GM23338 (cell line): ENCODE measurements at regions not wholly inside any gene's neighbourhood (a gene's known extent, or its start where the extent isn't known, plus 50 kb on each side); places are given as distances from the start of the nearest gene placed in this dataset.

Experiments used
- ATAC-seq: fragments of 200-7000 bp; cut with Tn5 transposase; 3 replicates; pipeline ENCODE4 v1.9.1; 2020
- DNase-seq: peaks from one replicate; pipeline ENCODE4 v3.0.0-alpha.2; 2015; ENCODE audit warnings: low spot score
- H2AFZ ChIP-seq: fragments of 200-600 bp; sonication (generic); 2 replicates; pipeline ENCODE4 v1.8.0; 2016; ENCODE audit warnings: antibody characterized with exemption, mild to moderate bottlenecking, moderate library complexity
- H3F3A ChIP-seq: fragments of 200-600 bp; sonication (generic); replicated peaks from 2 replicates; pipeline ENCODE4 v1.8.0; 2017; ENCODE audit warnings: antibody characterized with exemption, mixed run types, low read depth
- H3K27ac ChIP-seq: fragments of 200-600 bp; sonication (generic); 2 replicates; pipeline ENCODE4 v1.6.1; 2016; ENCODE audit warnings: low read depth
- H3K27me3 ChIP-seq: fragments of 200-600 bp; sonication (generic); 2 replicates; pipeline ENCODE4 v1.8.0; 2016; ENCODE audit warnings: mild to moderate bottlenecking, mixed run types, moderate library complexity; ENCODE audit not compliant: insufficient read depth
- H3K36me3 ChIP-seq: fragments of 200-600 bp; sonication (generic); 2 replicates; pipeline ENCODE4 v1.8.0; 2016; ENCODE audit warnings: mild to moderate bottlenecking; ENCODE audit not compliant: insufficient read depth
- H3K4me1 ChIP-seq: fragments of 200-600 bp; sonication (generic); 2 replicates; pipeline ENCODE4 v1.8.0; 2016; ENCODE audit warnings: mild to moderate bottlenecking, moderate library complexity; ENCODE audit not compliant: insufficient read depth
- H3K4me2 ChIP-seq: fragments of 200-600 bp; sonication (generic); 2 replicates; pipeline ENCODE4 v1.7.1; 2017; ENCODE audit warnings: mixed run types
- H3K4me3 ChIP-seq: fragments of 200-600 bp; sonication (generic); 2 replicates; pipeline ENCODE4 v1.6.1; 2016; ENCODE audit warnings: mixed run types
- H3K79me2 ChIP-seq: fragments of 200-600 bp; sonication (generic); replicated peaks from 2 replicates; pipeline ENCODE4 v1.8.0; 2017; ENCODE audit warnings: mild to moderate bottlenecking; ENCODE audit not compliant: insufficient read depth
- H3K9me2 ChIP-seq: fragments of 200-600 bp; sonication (generic); 2 replicates; pipeline ENCODE4 v1.8.0; 2017; ENCODE audit not compliant: insufficient read depth
- H4K20me1 ChIP-seq: fragments of 200-600 bp; sonication (generic); replicated peaks from 2 replicates; pipeline ENCODE4 v1.8.0; 2017; ENCODE audit warnings: mild to moderate bottlenecking; ENCODE audit not compliant: insufficient read depth
- H3K27ac Mint-ChIP-seq: 2 replicates; pipeline ENCODE4 v1.8.0; 2020; ENCODE audit warnings: inconsistent platforms, mild to moderate bottlenecking, moderate library complexity, mixed read lengths
- H3K27me3 Mint-ChIP-seq: 3 replicates; pipeline ENCODE4 v1.8.0; 2022; ENCODE audit warnings: low read depth, mild to moderate bottlenecking, moderate library complexity, mixed read lengths, inconsistent platforms; ENCODE audit not compliant: insufficient read depth, poor library complexity
- H3K36me3 Mint-ChIP-seq: 3 replicates; pipeline ENCODE4 v1.8.0; 2021; ENCODE audit warnings: low read depth, mild to moderate bottlenecking, inconsistent platforms, moderate library complexity, mixed read lengths
- H3K4me1 Mint-ChIP-seq: 3 replicates; pipeline ENCODE4 v1.8.0; 2020; ENCODE audit warnings: mild to moderate bottlenecking, inconsistent platforms, mixed read lengths
- H3K4me3 Mint-ChIP-seq: 3 replicates; pipeline ENCODE4 v1.8.0; 2021; ENCODE audit warnings: moderate library complexity, mild to moderate bottlenecking, inconsistent platforms, mixed read lengths
- H3K9me3 Mint-ChIP-seq: 3 replicates; pipeline ENCODE4 v1.8.0; 2020; ENCODE audit warnings: moderate library complexity, mild to moderate bottlenecking, inconsistent platforms, mixed read lengths
- CREB1 ChIP-seq: fragments of 250-450 bp; sonication (Bioruptor Pico); IDR thresholded peaks from 2 replicates; pipeline ENCODE4 v1.5.0; 2020; ENCODE audit warnings: low read depth, mild to moderate bottlenecking, moderate library complexity
- CTCF ChIP-seq, 2 experiments: fragments of 200-600 bp in 1 of 2; sonication (generic) in 1 of 2; conservative IDR thresholded peaks; 2 replicates each; pipeline versions ENCODE4 v1.5.1 to v1.6.1; 2016 to 2017; ENCODE audit warnings: antibody characterized with exemption in 2 of 2, low read depth in 2 of 2, mild to moderate bottlenecking in 2 of 2, moderate library complexity in 1 of 2
- ETS1 ChIP-seq: IDR thresholded peaks from 2 replicates; pipeline ENCODE4 v1.6.1; 2016; ENCODE audit warnings: antibody characterized with exemption
- EZH2 ChIP-seq: fragments of 200-600 bp; sonication (generic); IDR thresholded peaks from one replicate; pipeline ENCODE4 v1.8.0; 2017; ENCODE audit warnings: antibody characterized with exemption, mild to moderate bottlenecking, low read depth; ENCODE audit not compliant: unreplicated experiment
- EZH2phosphoT487 ChIP-seq: fragments of 200-600 bp; sonication (generic); IDR thresholded peaks from one replicate; pipeline ENCODE4 v1.8.1; 2018; ENCODE audit warnings: antibody characterized with exemption; ENCODE audit not compliant: unreplicated experiment
- JUNB ChIP-seq: IDR thresholded peaks from one replicate; pipeline ENCODE4 v1.6.1; 2016; ENCODE audit warnings: antibody characterized with exemption; ENCODE audit not compliant: unreplicated experiment
- NANOG ChIP-seq: IDR thresholded peaks from 2 replicates; pipeline ENCODE4 v1.6.1; 2016; ENCODE audit warnings: antibody characterized with exemption, borderline replicate concordance
- POLR2AphosphoS5 ChIP-seq: IDR thresholded peaks from 2 replicates; pipeline ENCODE4 v1.6.1; 2016; ENCODE audit warnings: antibody characterized with exemption, low read depth
- REST ChIP-seq: IDR thresholded peaks from one replicate; pipeline ENCODE4 v1.6.1; 2018; ENCODE audit warnings: antibody characterized with exemption; ENCODE audit not compliant: unreplicated experiment
- STAT1 ChIP-seq: IDR thresholded peaks from one replicate; pipeline ENCODE4 v1.6.1; 2016; ENCODE audit warnings: antibody characterized with exemption; ENCODE audit not compliant: unreplicated experiment
- ZNF114 ChIP-seq: fragments of 250-450 bp; sonication (Bioruptor Pico); IDR thresholded peaks from 2 replicates; pipeline ENCODE4 v1.5.0; 2020; ENCODE audit warnings: mild to moderate bottlenecking, moderate library complexity
- ZNF331 ChIP-seq: fragments of 250-450 bp; sonication (Bioruptor Pico); IDR thresholded peaks from 2 replicates; pipeline ENCODE4 v1.5.0; 2020; ENCODE audit warnings: low read depth, mild to moderate bottlenecking, moderate library complexity
- ZNF462 ChIP-seq: fragments of 250-450 bp; sonication (Bioruptor Pico); IDR thresholded peaks from 2 replicates; pipeline ENCODE4 v1.5.0; 2020; ENCODE audit warnings: mild to moderate bottlenecking, moderate library complexity

GRCh38 chr2:163456953-163457743 lies 278.7 kb downstream of the FIGN start:
- no peak for ATAC-seq

More at GRCh38 chr2:163456953-163457743, 278.7 kb downstream of the FIGN start:
- no peaks in the 10 kb centered on the region for H3K4me1 Mint-ChIP-seq
- no peaks in the 10 kb centered on the region for H3K9me3 Mint-ChIP-seq
- no peak overlapping the region for H3K4me3 ChIP-seq
- peaks cover 3% of the 10 kb centered on the region for H3K27me3 Mint-ChIP-seq
- no peak overlapping the region for H3K27ac Mint-ChIP-seq
- DNase-seq, result no peak
- H2AFZ ChIP-seq, result no peak overlapping the region
- H3K4me1 ChIP-seq, result no peaks in the 10 kb centered on the region
- H3K27me3 ChIP-seq, result no peaks in the 10 kb centered on the region
- no peaks in the 10 kb centered on the region for H3K9me2 ChIP-seq
- H4K20me1 ChIP-seq, result no peaks in the 10 kb centered on the region
- H3F3A ChIP-seq, result no peaks in the 10 kb centered on the region
- no peak overlapping the region for H3K4me2 ChIP-seq
- TF ChIP-seq ZNF331 (CRISPR knock-in tag), result no peak
- no peak for TF ChIP-seq REST
- TF ChIP-seq EZH2phosphoT487, result no peak
- TF ChIP-seq JUNB, result no peak
- no peak for TF ChIP-seq NANOG
- no peak for TF ChIP-seq EZH2
- no peak for TF ChIP-seq CREB1 (CRISPR knock-in tag)
- TF ChIP-seq ETS1, result no peak
- TF ChIP-seq ZNF462 (CRISPR knock-in tag), result no peak
- no peak for TF ChIP-seq CTCF (conservative IDR thresholded peaks at IDR 0.05; ENCODE audit: low read depth in 2 of 2)
- no peak for TF ChIP-seq STAT1
- no peak for TF ChIP-seq ZNF114 (CRISPR knock-in tag)
- no peak for TF ChIP-seq POLR2AphosphoS5
- H3K79me2 ChIP-seq, result no peaks in the 10 kb centered on the region
- H3K36me3 ChIP-seq, result no peaks in the 10 kb centered on the region
- H3K4me3 Mint-ChIP-seq, result no peak overlapping the region
- no peak overlapping the region for H3K27ac ChIP-seq
- no peaks in the 10 kb centered on the region for H3K36me3 Mint-ChIP-seq
